ENCODE measurements at regions not wholly inside any gene's neighbourhood (a gene's known extent, or its start where the extent isn't known, plus 50 kb on each side); places are given as distances from the start of the nearest gene placed in this dataset.

DNA sequence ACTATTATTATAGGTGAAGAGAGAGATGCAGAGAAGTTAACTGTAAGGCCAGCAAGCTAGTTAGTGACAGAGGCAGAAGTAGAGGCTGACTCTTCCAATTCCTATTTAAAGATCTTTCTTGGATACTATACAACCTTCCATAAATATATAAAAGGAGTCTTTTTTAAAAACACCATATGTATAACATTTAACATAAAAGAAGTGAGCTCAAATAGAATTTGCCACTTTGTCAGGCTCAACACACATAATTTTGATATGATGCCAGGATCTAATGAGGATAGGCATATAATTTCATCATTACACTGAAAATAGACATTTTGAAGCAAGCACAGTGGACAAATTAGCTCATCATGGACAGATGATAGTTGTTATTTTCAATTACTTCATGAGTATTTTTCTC lies 64.1 kb upstream of the MPPED2 start:
- H3K27ac Mint-ChIP-seq: no peak overlapping the region
- no peaks in the 10 kb centered on the region for H3K36me3 Mint-ChIP-seq (ENCODE audit: low read depth)
- no peaks in the 10 kb centered on the region for H3K4me1 Mint-ChIP-seq (ENCODE audit: low read depth)
- H3K9me3 Mint-ChIP-seq: peaks cover 53% of the 10 kb centered on the region
- TF ChIP-seq, protein P1, sequence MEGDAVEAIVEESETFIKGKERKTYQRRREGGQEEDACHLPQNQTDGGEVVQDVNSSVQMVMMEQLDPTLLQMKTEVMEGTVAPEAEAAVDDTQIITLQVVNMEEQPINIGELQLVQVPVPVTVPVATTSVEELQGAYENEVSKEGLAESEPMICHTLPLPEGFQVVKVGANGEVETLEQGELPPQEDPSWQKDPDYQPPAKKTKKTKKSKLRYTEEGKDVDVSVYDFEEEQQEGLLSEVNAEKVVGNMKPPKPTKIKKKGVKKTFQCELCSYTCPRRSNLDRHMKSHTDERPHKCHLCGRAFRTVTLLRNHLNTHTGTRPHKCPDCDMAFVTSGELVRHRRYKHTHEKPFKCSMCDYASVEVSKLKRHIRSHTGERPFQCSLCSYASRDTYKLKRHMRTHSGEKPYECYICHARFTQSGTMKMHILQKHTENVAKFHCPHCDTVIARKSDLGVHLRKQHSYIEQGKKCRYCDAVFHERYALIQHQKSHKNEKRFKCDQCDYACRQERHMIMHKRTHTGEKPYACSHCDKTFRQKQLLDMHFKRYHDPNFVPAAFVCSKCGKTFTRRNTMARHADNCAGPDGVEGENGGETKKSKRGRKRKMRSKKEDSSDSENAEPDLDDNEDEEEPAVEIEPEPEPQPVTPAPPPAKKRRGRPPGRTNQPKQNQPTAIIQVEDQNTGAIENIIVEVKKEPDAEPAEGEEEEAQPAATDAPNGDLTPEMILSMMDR (IDR thresholded peaks at IDR 0.05): no peak
- DNase-seq: no peak
- H3K27me3 Mint-ChIP-seq (ENCODE audit: insufficient read depth): no peaks in the 10 kb centered on the region
- no peak overlapping the region for H3K4me3 Mint-ChIP-seq
